Neural cell (in vitro differentiated cells): ENCODE measurements at regions not wholly inside any gene's neighbourhood (a gene's known extent, or its start where the extent isn't known, plus 50 kb on each side); places are given as distances from the start of the nearest gene placed in this dataset.

Experiments
- H2AFZ ChIP-seq: fragments of 200-600, 300-800 bp; sonication (generic), shearing (Covaris generic); 2 replicates; pipeline ENCODE4 v1.6.0; 2014; ENCODE audit warnings: low read depth, mild to moderate bottlenecking, antibody characterized with exemption, low read length, moderate library complexity
- H3F3A ChIP-seq: fragments of 200-600 bp; shearing (Covaris generic); 2 replicates; pipeline ENCODE4 v1.6.1; 2016; ENCODE audit warnings: mild to moderate bottlenecking, moderate library complexity, mixed read lengths, antibody characterized with exemption, low read length; ENCODE audit not compliant: insufficient read depth, poor library complexity, severe bottlenecking
- H3K27ac ChIP-seq: fragments of 200-600, 300-800 bp; sonication (generic), shearing (Covaris generic); 2 replicates; pipeline ENCODE4 v1.5.1; 2014; ENCODE audit warnings: mild to moderate bottlenecking, low read length, moderate library complexity
- H3K27me3 ChIP-seq: fragments of 300-800, 200-600 bp; sonication (generic), shearing (Covaris generic); 2 replicates; pipeline ENCODE4 v1.6.0; 2014; ENCODE audit warnings: mild to moderate bottlenecking, low read depth, low read length, moderate library complexity; ENCODE audit not compliant: insufficient read depth
- H3K36me3 ChIP-seq: fragments of 300-800, 200-600 bp; sonication (generic), shearing (Covaris generic); 2 replicates; pipeline ENCODE4 v1.5.1; 2014; ENCODE audit warnings: mild to moderate bottlenecking, antibody characterized with exemption, low read length, moderate library complexity; ENCODE audit not compliant: insufficient read depth
- H3K4me2 ChIP-seq: fragments of 300-800, 200-600 bp; sonication (generic), shearing (Covaris generic); 2 replicates; pipeline ENCODE4 v1.6.0; 2014; ENCODE audit warnings: mild to moderate bottlenecking, low read length
- H3K4me3 ChIP-seq: fragments of 300-800, 200-600 bp; sonication (generic), shearing (Covaris generic); 2 replicates; pipeline ENCODE4 v1.5.1; 2014; ENCODE audit warnings: mild to moderate bottlenecking, low read length, moderate library complexity
- H3K79me2 ChIP-seq: fragments of 200-600 bp; shearing (Covaris generic); replicated peaks from 2 replicates; pipeline ENCODE4 v1.6.0; 2014; ENCODE audit warnings: mild to moderate bottlenecking, low read length, moderate library complexity; ENCODE audit not compliant: insufficient read depth
- H3K9ac ChIP-seq: fragments of 300-800, 200-600 bp; sonication (generic), shearing (Covaris generic); 2 replicates; pipeline ENCODE4 v1.6.1; 2016; ENCODE audit warnings: mild to moderate bottlenecking, low read length, mixed read lengths
- H3K9me2 ChIP-seq: fragments of 200-600 bp; shearing (Covaris generic); 2 replicates; pipeline ENCODE4 v1.6.1; 2016; ENCODE audit warnings: mild to moderate bottlenecking, low read length, mixed read lengths; ENCODE audit not compliant: insufficient read depth
- H3K9me3 ChIP-seq: fragments of 200-600, 300-800 bp; sonication (generic), shearing (Covaris generic); 2 replicates; pipeline ENCODE4 v1.6.1; 2016; ENCODE audit warnings: mild to moderate bottlenecking, mixed run types, low read length, moderate library complexity, mixed read lengths
- H4K20me1 ChIP-seq: fragments of 200-600 bp; shearing (Covaris generic); 2 replicates; pipeline ENCODE4 v1.6.1; 2016; ENCODE audit warnings: mild to moderate bottlenecking, mixed run types; ENCODE audit not compliant: insufficient read depth
- EP300 ChIP-seq: fragments of 450-650 bp; conservative IDR thresholded peaks from 2 replicates; pipeline ENCODE4 v1.6.1; 2014; ENCODE audit warnings: antibody characterized with exemption, mild to moderate bottlenecking, moderate library complexity; ENCODE audit not compliant: poor library complexity, severe bottlenecking
- EZH2 ChIP-seq: fragments of 200-600, 300-800 bp; shearing (Covaris generic), sonication (generic); IDR thresholded peaks from 2 replicates; pipeline ENCODE4 v1.6.1; 2014; ENCODE audit warnings: antibody characterized with exemption, low read length, borderline replicate concordance, mild to moderate bottlenecking; ENCODE audit not compliant: insufficient read depth, poor library complexity, severe bottlenecking
- MXI1 ChIP-seq: fragments of 450-650 bp; conservative IDR thresholded peaks from 2 replicates; pipeline ENCODE4 v1.6.1; 2014; ENCODE audit warnings: antibody characterized with exemption, mild to moderate bottlenecking; ENCODE audit not compliant: poor library complexity, severe bottlenecking
- POLR2AphosphoS5 ChIP-seq: IDR thresholded peaks from 2 replicates; pipeline ENCODE4 v1.6.1; 2012
- RAD21 ChIP-seq: fragments of 450-650 bp; conservative IDR thresholded peaks from 2 replicates; pipeline ENCODE4 v1.6.1; 2014; ENCODE audit warnings: antibody characterized with exemption, mild to moderate bottlenecking, moderate library complexity
- SMC3 ChIP-seq: fragments of 450-650 bp; conservative IDR thresholded peaks from 2 replicates; pipeline ENCODE4 v1.6.1; 2014; ENCODE audit warnings: antibody characterized with exemption, mild to moderate bottlenecking, moderate library complexity; ENCODE audit not compliant: poor library complexity
- TF ChIP-seq, protein P1 (sequence below): fragments of 450-650 bp; IDR thresholded peaks from 2 replicates; pipeline ENCODE4 v1.5.1; 2014; ENCODE audit warnings: antibody characterized with exemption, mild to moderate bottlenecking, moderate library complexity; ENCODE audit not compliant: poor library complexity, severe bottlenecking
- TF ChIP-seq, protein P2 (sequence below): IDR thresholded peaks from 2 replicates; pipeline ENCODE4 v1.6.1; 2012; ENCODE audit warnings: borderline replicate concordance

DNA sequence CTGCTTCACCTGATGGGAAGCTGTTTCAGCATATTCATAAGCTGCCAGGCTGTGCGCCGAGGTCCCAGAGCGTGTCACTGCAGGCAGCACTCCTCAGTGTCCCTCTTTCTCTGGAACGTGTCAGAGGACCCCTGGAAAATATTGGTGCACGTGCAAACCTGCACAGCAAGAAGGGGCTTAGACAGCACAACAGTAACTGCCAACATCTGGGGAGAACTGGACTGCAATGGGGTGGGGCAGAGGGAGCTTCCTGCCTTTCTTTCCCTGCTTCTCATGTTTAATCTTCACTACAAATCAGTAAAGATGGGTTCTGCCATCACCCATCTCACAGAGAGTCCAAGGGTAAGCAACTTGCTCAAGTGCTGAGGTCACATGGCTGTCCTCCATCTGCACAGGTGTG lies 86.5 kb upstream of the GPR26 start:
- no peaks in the 10 kb centered on the region for H3K9me3 ChIP-seq

DNA sequence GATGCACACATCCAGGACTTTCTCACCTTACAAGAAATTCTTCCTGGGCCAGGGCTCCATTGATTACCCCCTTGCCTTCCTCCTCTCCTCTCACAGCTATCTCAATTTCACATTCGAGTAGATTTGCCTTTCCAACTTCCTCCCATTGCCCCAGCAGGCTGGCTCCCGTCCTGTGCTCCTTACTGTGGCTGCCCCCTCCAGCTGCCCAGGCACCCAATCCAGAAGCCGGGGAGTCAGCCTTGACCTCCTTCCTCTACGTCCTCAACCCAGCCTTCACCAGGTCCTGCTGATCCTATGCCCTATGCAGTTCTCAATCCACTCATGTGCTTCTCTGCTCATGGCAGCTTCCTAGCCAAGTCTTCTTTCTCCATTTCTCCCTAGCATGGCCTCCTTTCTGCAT lies 85.7 kb upstream of the GPR26 start:
- Histone ChIP-seq H3K27ac (no peak overlapping the region), H3F3A (no peaks in the 10 kb centered on the region), H4K20me1 (no peaks in the 10 kb centered on the region), H3K4me3 (no peak overlapping the region), H3K79me2 (no peaks in the 10 kb centered on the region), H3K9ac (no peak overlapping the region), H3K36me3 (no peaks in the 10 kb centered on the region), H3K4me2 (no peak overlapping the region), H3K9me2 (no peaks in the 10 kb centered on the region), H3K27me3 (peaks cover 33% of the 10 kb centered on the region), H3K9me3 (no peaks in the 10 kb centered on the region), H2AFZ (no peak overlapping the region)
- TF ChIP-seq, protein P1, sequence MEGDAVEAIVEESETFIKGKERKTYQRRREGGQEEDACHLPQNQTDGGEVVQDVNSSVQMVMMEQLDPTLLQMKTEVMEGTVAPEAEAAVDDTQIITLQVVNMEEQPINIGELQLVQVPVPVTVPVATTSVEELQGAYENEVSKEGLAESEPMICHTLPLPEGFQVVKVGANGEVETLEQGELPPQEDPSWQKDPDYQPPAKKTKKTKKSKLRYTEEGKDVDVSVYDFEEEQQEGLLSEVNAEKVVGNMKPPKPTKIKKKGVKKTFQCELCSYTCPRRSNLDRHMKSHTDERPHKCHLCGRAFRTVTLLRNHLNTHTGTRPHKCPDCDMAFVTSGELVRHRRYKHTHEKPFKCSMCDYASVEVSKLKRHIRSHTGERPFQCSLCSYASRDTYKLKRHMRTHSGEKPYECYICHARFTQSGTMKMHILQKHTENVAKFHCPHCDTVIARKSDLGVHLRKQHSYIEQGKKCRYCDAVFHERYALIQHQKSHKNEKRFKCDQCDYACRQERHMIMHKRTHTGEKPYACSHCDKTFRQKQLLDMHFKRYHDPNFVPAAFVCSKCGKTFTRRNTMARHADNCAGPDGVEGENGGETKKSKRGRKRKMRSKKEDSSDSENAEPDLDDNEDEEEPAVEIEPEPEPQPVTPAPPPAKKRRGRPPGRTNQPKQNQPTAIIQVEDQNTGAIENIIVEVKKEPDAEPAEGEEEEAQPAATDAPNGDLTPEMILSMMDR = no peak
- no peak for TF ChIP-seq POLR2AphosphoS5
- TF ChIP-seq, protein P2, sequence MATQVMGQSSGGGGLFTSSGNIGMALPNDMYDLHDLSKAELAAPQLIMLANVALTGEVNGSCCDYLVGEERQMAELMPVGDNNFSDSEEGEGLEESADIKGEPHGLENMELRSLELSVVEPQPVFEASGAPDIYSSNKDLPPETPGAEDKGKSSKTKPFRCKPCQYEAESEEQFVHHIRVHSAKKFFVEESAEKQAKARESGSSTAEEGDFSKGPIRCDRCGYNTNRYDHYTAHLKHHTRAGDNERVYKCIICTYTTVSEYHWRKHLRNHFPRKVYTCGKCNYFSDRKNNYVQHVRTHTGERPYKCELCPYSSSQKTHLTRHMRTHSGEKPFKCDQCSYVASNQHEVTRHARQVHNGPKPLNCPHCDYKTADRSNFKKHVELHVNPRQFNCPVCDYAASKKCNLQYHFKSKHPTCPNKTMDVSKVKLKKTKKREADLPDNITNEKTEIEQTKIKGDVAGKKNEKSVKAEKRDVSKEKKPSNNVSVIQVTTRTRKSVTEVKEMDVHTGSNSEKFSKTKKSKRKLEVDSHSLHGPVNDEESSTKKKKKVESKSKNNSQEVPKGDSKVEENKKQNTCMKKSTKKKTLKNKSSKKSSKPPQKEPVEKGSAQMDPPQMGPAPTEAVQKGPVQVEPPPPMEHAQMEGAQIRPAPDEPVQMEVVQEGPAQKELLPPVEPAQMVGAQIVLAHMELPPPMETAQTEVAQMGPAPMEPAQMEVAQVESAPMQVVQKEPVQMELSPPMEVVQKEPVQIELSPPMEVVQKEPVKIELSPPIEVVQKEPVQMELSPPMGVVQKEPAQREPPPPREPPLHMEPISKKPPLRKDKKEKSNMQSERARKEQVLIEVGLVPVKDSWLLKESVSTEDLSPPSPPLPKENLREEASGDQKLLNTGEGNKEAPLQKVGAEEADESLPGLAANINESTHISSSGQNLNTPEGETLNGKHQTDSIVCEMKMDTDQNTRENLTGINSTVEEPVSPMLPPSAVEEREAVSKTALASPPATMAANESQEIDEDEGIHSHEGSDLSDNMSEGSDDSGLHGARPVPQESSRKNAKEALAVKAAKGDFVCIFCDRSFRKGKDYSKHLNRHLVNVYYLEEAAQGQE = no peak
- TF ChIP-seq RAD21 = no peak

More for the DNA sequence above, 86.5 kb upstream of the GPR26 start:
- Histone ChIP-seq H2AFZ (no peak overlapping the region), H3F3A (no peaks in the 10 kb centered on the region), H3K4me2 (no peak overlapping the region), H3K27me3 (peaks cover 33% of the 10 kb centered on the region), H3K4me3 (no peak overlapping the region), H3K9me2 (no peaks in the 10 kb centered on the region), H3K36me3 (no peaks in the 10 kb centered on the region), H4K20me1 (no peaks in the 10 kb centered on the region), H3K27ac (no peak overlapping the region), H3K9ac (no peak overlapping the region), H3K79me2 (no peaks in the 10 kb centered on the region)
- TF ChIP-seq MXI1 = no peak
- no peak for TF ChIP-seq RAD21
- no peak for TF ChIP-seq EZH2
- TF ChIP-seq POLR2AphosphoS5 = no peak
- no peak for TF ChIP-seq SMC3
- TF ChIP-seq, protein P1 = no peak
- no peak for TF ChIP-seq EP300
